Endothelial cell of umbilical vein (primary cell): ENCODE measurements at regions not wholly inside any gene's neighbourhood (a gene's known extent, or its start where the extent isn't known, plus 50 kb on each side); places are given as distances from the start of the nearest gene placed in this dataset.

ENCODE experiments used
- BruUV-seq: library from RNA; stranded (reverse); fragments of 400-500 nt; replicated peaks from 2 replicates; lab custom pipeline; 2021; lab: Mats Ljungman, UMichigan
- CTCF ChIA-PET: fragments of 300-600, 350-600 bp; sonication (Branson Sonifier 250); formaldehyde crosslinking; loops from one replicate; lab custom pipeline; 2021; ENCODE audit warnings: antibody characterized with exemption, inconsistent platforms; lab: Charles Lee
- POLR2A ChIA-PET: fragments of 300-600, 350-600 bp; sonication (Branson Sonifier 250); formaldehyde crosslinking; loops from one replicate; lab custom pipeline; 2021; ENCODE audit warnings: antibody characterized with exemption, inconsistent platforms; lab: Charles Lee
- DNase-seq: peaks from one replicate; pipeline ENCODE4 v3.0.0-alpha.2; 2011; ENCODE audit warnings: low read depth, low spot score
- FAIRE-seq: peaks from 2 replicates; lab custom pipeline; 2011; peaks lifted over from hg19 to GRCh38; lab: Jason Lieb, UNC
- H2AFZ ChIP-seq: 2 replicates; pipeline ENCODE4 v1.6.0; 2012; ENCODE audit warnings: low read depth, low read length, control low read depth, inconsistent platforms
- H3K27ac ChIP-seq: 2 replicates; pipeline ENCODE4 v1.5.1; 2011; ENCODE audit warnings: low read depth, mild to moderate bottlenecking, control low read depth, low read length, moderate library complexity; ENCODE audit not compliant: insufficient read depth
- H3K27me3 ChIP-seq, 2 experiments: 2 replicates each; pipeline versions ENCODE4 v1.6.0 to v1.6.1; 2011; ENCODE audit warnings: low read length in 2 of 2, mixed read lengths in 1 of 2; ENCODE audit not compliant: control insufficient read depth in 2 of 2, insufficient read depth in 2 of 2
- H3K36me3 ChIP-seq, 2 experiments: 2 replicates in 1 of 2; 3 replicates in 1 of 2; pipeline ENCODE4 v1.5.1; 2011; ENCODE audit warnings: low read length in 2 of 2, mild to moderate bottlenecking in 1 of 2, moderate library complexity in 1 of 2; ENCODE audit not compliant: control insufficient read depth in 2 of 2, insufficient read depth in 2 of 2; ENCODE audit errors: extremely low read depth in 1 of 2
- H3K4me1 ChIP-seq: 3 replicates; pipeline ENCODE4 v1.5.1; 2011; ENCODE audit warnings: mild to moderate bottlenecking, low read length; ENCODE audit not compliant: control insufficient read depth, insufficient read depth; ENCODE audit errors: extremely low read depth
- H3K4me2 ChIP-seq: 2 replicates; pipeline ENCODE4 v1.6.1; 2011; ENCODE audit warnings: low read length, control low read depth, mixed read lengths; ENCODE audit not compliant: insufficient read depth
- H3K4me3 ChIP-seq, 3 experiments: fragments of 200-600 bp in 1 of 3; sonication (generic), shearing (Covaris generic) in 1 of 3; replicated peaks in 1 of 3; 2 replicates each; pipeline ENCODE4 v1.5.1; 2011 to 2016; ENCODE audit warnings: control low read depth in 3 of 3, low read length in 3 of 3, mild to moderate bottlenecking in 2 of 3, inconsistent platforms in 1 of 3, low read depth in 1 of 3, moderate library complexity in 1 of 3; ENCODE audit not compliant: insufficient read depth in 1 of 3
- H3K79me2 ChIP-seq: 2 replicates; pipeline ENCODE4 v1.6.0; 2012; ENCODE audit warnings: low read length, inconsistent platforms; ENCODE audit not compliant: control insufficient read depth, insufficient read depth
- H3K9ac ChIP-seq: replicated peaks from 2 replicates; pipeline ENCODE3; 2011; ENCODE audit warnings: low read length, control low read depth; ENCODE audit not compliant: insufficient read depth; ENCODE audit errors: extremely low read depth
- H3K9me1 ChIP-seq: replicated peaks from 3 replicates; pipeline ENCODE4 v1.6.0; 2011; ENCODE audit warnings: mild to moderate bottlenecking, low read length; ENCODE audit not compliant: control insufficient read depth, insufficient read depth; ENCODE audit errors: extremely low read depth
- H3K9me3 ChIP-seq: replicated peaks from 2 replicates; pipeline ENCODE4 v1.5.1; 2012; ENCODE audit warnings: low read length, inconsistent platforms; ENCODE audit not compliant: control insufficient read depth, insufficient read depth
- H4K20me1 ChIP-seq: replicated peaks from 2 replicates; pipeline ENCODE3; 2011; ENCODE audit warnings: mild to moderate bottlenecking, low read length; ENCODE audit not compliant: control insufficient read depth, insufficient read depth; ENCODE audit errors: extremely low read depth
- CTCF ChIP-seq, 2 donors: IDR thresholded peaks; 1 replicate in 1 of 2; 2 replicates in 1 of 2; pipeline ENCODE4 v1.5.1; 2011; ENCODE audit warnings: low read length in 2 of 2, mild to moderate bottlenecking in 2 of 2, moderate library complexity in 2 of 2, control low read depth in 1 of 2, inconsistent platforms in 1 of 2, low read depth in 1 of 2; ENCODE audit not compliant: insufficient read depth in 1 of 2; ENCODE audit errors: extremely low read depth in 1 of 2
- EZH2 ChIP-seq: IDR thresholded peaks from 2 replicates; pipeline ENCODE4 v1.6.1; 2012; ENCODE audit warnings: borderline replicate concordance, low read depth, mild to moderate bottlenecking, moderate library complexity, low read length, inconsistent platforms; ENCODE audit not compliant: severe bottlenecking
- FOS ChIP-seq: IDR thresholded peaks from 2 replicates; pipeline ENCODE4 v1.6.1; 2011; ENCODE audit warnings: mild to moderate bottlenecking, low read length, moderate library complexity, borderline replicate concordance; ENCODE audit not compliant: insufficient read depth
- GATA2 ChIP-seq: IDR thresholded peaks from 2 replicates; pipeline ENCODE4 v1.7.0; 2011; ENCODE audit warnings: low read depth, mild to moderate bottlenecking, moderate library complexity, mixed read lengths, low read length; ENCODE audit not compliant: insufficient read length, insufficient read depth
- JUN ChIP-seq: IDR thresholded peaks from 2 replicates; pipeline ENCODE4 v1.6.1; 2011; ENCODE audit warnings: borderline replicate concordance, low read depth; ENCODE audit not compliant: insufficient read length, insufficient read depth
- MYC ChIP-seq: IDR thresholded peaks from one replicate; pipeline ENCODE4 v1.6.1; 2011; ENCODE audit warnings: mild to moderate bottlenecking, low read depth, low read length
- POLR2A ChIP-seq: IDR thresholded peaks from 2 replicates; pipeline ENCODE4 v1.6.1; 2012; ENCODE audit warnings: low read depth, mild to moderate bottlenecking, control low read depth, low read length
- POLR2AphosphoS5 ChIP-seq: IDR thresholded peaks from 2 replicates; pipeline ENCODE4 v1.6.1; 2012; ENCODE audit warnings: low read depth, mild to moderate bottlenecking, control low read depth, low read length, moderate library complexity; ENCODE audit not compliant: insufficient read depth
- dilution Hi-C: fragments of 300-500 bp; cut with MboI; formaldehyde crosslinking; loops from one replicate; pipeline ENCODE4 v1.15.0; 2019; ENCODE audit warnings: low sequenced_read_pairs; ENCODE audit not compliant: extremely low pct_ligation_motif_present
- intact Hi-C: fragments of 100-400 bp; cut with micrococcal nuclease; formaldehyde crosslinking; loops from one replicate; pipeline ENCODE4 v1.10.0; 2022
- TF ChIP-seq, protein P1 (sequence below): IDR thresholded peaks from 2 replicates; pipeline ENCODE4 v1.6.1; 2011; ENCODE audit not compliant: insufficient read depth, insufficient read length

GRCh38 chr3:143203848-143204247 lies 84.3 kb downstream of the CHST2 start:
- BruUV-seq: no TSS peak
- H3K9me1 ChIP-seq: no peaks in the 10 kb centered on the region
- no peaks in the 10 kb centered on the region for H3K4me1 ChIP-seq
- H3K4me3 ChIP-seq: no peak overlapping the region
- no peak overlapping the region for H3K9ac ChIP-seq
- no peaks in the 10 kb centered on the region for H3K9me3 ChIP-seq
- H3K27ac ChIP-seq: no peak overlapping the region
- H3K36me3 ChIP-seq: no peaks in the 10 kb centered on the region
- intact Hi-C loops: no loop called here
- dilution Hi-C loops: no loop called here
- FAIRE-seq (no peak), DNase-seq (no peak)
- no peak overlapping the region for H2AFZ ChIP-seq
- no peaks in the 10 kb centered on the region for H3K79me2 ChIP-seq
- POLR2A ChIA-PET: no interaction called here
- no peak overlapping the region for H3K4me2 ChIP-seq
- no peaks in the 10 kb centered on the region for H4K20me1 ChIP-seq
- H3K27me3 ChIP-seq: peaks cover 0 to 9% of the 10 kb centered on the region in 2 experiments
- TF ChIP-seq MYC (no peak), FOS (peak; percentile 61)
- CTCF ChIA-PET: interaction anchor here (0.8 kb wide), 1 partner anchor 164 kb away, joined by 3 read pairs; no protein-coding TSS in a partner anchor

DNA sequence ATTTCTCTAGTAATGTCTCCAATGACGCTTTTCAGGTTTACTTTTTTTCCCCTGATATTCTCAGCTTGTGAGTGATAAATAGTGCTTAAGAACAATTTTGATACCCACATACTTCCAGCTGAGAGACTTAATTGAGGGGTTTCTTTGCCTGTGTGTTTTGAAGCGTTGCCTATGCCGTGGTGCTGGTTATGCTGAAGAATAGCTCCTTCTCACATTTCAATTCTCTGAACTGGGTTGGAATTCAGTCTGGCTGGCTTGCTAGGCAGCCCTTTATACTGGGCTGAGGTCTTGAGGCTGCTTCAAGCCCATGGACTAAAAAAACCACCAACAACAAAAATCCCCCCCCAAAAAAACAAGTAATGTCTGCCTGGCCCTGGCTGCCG lies 87.4 kb downstream of the CHST2 start:
- intact Hi-C loops (no loop called here), dilution Hi-C loops (no loop called here)
- Histone ChIP-seq H4K20me1 (no peaks in the 10 kb centered on the region), H3K79me2 (no peaks in the 10 kb centered on the region), H3K9me3 (no peaks in the 10 kb centered on the region), H3K36me3 (no peaks in the 10 kb centered on the region), H3K9me1 (no peaks in the 10 kb centered on the region), H2AFZ (no peak overlapping the region), H3K4me2 (no peak overlapping the region), H3K4me3 (no peak overlapping the region), H3K27me3 (peaks cover 0 to 6% of the 10 kb centered on the region in 2 experiments), H3K9ac (no peak overlapping the region), H3K4me1 (no peaks in the 10 kb centered on the region), H3K27ac (no peak overlapping the region)
- TF ChIP-seq POLR2A (no peak), GATA2 (no peak), EZH2 (no peak), FOS (no peak), MYC (no peak), POLR2AphosphoS5 (no peak), CTCF (IDR thresholded peaks at IDR 0.05; ENCODE audit: extremely low read depth in 1 of 2, insufficient read depth in 1 of 2, low read depth in 1 of 2, low read length in 2 of 2) (no peak), JUN (no peak)
- TF ChIP-seq, protein P1, sequence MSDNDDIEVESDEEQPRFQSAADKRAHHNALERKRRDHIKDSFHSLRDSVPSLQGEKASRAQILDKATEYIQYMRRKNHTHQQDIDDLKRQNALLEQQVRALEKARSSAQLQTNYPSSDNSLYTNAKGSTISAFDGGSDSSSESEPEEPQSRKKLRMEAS: no peak
- FAIRE-seq: no peak
- CTCF ChIA-PET: interaction anchor here (0.5 kb wide), 1 partner anchor 45 kb away, joined by 4 read pairs; no protein-coding TSS in a partner anchor
- no TSS peak for BruUV-seq
- POLR2A ChIA-PET: no interaction called here
- no peak for DNase-seq
